NB4 (cell line): ENCODE measurements at regions not wholly inside any gene's neighbourhood (a gene's known extent, or its start where the extent isn't known, plus 50 kb on each side); places are given as distances from the start of the nearest gene placed in this dataset.

Experiments
- MYC ChIP-seq: IDR thresholded peaks from 2 replicates; pipeline ENCODE4 v1.6.1; 2011; ENCODE audit warnings: low read depth, low read length
- POLR2A ChIP-seq: IDR thresholded peaks from 2 replicates; pipeline ENCODE4 v1.6.1; 2011; ENCODE audit warnings: mild to moderate bottlenecking; ENCODE audit not compliant: insufficient read length; ENCODE audit errors: extremely low read depth
- TF ChIP-seq, protein P1 (sequence below): IDR thresholded peaks from one replicate; pipeline ENCODE4 v1.5.1; 2012; ENCODE audit warnings: low read depth, low read length
- TF ChIP-seq, protein P2 (sequence below): IDR thresholded peaks from 2 replicates; pipeline ENCODE4 v1.6.1; 2011; ENCODE audit warnings: low read depth, low read length

DNA sequence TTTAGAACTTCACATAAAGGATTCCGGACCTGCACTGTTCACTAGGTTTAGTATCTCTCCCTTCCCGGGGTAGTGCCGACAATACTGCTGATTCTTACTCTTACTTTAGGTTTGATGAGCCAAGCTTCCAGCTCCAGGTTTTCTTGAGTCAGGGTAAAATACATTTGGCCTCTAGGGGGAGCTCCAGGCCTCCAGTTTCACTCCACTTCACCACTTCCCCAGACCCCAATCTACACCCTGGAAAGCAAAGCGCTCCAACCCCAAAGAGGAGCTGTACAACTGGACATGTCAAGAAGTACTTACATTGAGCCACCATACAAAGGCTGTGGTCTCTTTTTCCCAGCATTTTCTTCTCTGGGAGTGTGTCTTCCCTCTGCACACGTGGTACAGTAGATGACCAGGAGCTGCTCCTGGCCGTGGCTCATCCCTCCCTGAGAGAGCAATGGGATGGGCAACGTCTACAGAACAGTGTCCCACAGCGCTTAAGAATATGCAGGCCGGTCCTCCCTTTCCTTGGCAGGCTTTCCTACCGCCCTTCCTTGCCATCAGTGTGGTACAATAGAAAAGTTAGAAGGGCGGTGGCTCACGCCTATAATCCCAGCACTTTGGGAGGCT, 93.9 kb upstream of the CCDC80 start:
- TF ChIP-seq, protein P1, sequence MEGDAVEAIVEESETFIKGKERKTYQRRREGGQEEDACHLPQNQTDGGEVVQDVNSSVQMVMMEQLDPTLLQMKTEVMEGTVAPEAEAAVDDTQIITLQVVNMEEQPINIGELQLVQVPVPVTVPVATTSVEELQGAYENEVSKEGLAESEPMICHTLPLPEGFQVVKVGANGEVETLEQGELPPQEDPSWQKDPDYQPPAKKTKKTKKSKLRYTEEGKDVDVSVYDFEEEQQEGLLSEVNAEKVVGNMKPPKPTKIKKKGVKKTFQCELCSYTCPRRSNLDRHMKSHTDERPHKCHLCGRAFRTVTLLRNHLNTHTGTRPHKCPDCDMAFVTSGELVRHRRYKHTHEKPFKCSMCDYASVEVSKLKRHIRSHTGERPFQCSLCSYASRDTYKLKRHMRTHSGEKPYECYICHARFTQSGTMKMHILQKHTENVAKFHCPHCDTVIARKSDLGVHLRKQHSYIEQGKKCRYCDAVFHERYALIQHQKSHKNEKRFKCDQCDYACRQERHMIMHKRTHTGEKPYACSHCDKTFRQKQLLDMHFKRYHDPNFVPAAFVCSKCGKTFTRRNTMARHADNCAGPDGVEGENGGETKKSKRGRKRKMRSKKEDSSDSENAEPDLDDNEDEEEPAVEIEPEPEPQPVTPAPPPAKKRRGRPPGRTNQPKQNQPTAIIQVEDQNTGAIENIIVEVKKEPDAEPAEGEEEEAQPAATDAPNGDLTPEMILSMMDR = peak; percentile 62
- TF ChIP-seq MYC = no peak
- no peak for TF ChIP-seq POLR2A
- TF ChIP-seq, protein P2, sequence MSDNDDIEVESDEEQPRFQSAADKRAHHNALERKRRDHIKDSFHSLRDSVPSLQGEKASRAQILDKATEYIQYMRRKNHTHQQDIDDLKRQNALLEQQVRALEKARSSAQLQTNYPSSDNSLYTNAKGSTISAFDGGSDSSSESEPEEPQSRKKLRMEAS = no peak
